ENCODE measurements at regions not wholly inside any gene's neighbourhood (a gene's known extent, or its start where the extent isn't known, plus 50 kb on each side); places are given as distances from the start of the nearest gene placed in this dataset.

DNA sequence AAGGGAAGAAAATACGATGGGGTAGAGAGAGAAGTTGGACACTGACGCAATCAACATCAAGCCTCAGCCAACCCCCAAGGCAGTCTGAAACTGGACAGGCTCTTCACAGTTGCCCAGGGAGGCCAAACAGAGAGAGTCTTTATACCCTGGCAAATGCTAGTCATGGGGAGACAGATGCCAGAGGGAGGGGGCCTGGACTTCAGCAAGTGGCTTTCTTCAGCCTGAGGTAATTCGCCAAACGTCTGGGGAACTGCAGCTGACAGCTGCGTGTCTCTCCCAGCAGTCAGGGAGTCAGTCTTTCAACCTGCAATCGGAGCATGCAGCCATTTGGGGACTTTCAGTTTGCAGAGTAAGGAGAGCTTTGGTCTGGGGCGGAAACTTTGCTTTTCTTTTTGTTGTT lies 521.6 kb downstream of the TRIML1 start:
- TF ChIP-seq, protein P1, sequence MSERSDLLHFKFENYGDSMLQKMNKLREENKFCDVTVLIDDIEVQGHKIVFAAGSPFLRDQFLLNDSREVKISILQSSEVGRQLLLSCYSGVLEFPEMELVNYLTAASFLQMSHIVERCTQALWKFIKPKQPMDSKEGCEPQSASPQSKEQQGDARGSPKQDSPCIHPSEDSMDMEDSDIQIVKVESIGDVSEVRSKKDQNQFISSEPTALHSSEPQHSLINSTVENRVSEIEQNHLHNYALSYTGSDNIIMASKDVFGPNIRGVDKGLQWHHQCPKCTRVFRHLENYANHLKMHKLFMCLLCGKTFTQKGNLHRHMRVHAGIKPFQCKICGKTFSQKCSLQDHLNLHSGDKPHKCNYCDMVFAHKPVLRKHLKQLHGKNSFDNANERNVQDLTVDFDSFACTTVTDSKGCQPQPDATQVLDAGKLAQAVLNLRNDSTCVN (tag by site-specific recombination; optimal IDR thresholded peaks at IDR 0.05), result no peak
- TF ChIP-seq, protein P2, sequence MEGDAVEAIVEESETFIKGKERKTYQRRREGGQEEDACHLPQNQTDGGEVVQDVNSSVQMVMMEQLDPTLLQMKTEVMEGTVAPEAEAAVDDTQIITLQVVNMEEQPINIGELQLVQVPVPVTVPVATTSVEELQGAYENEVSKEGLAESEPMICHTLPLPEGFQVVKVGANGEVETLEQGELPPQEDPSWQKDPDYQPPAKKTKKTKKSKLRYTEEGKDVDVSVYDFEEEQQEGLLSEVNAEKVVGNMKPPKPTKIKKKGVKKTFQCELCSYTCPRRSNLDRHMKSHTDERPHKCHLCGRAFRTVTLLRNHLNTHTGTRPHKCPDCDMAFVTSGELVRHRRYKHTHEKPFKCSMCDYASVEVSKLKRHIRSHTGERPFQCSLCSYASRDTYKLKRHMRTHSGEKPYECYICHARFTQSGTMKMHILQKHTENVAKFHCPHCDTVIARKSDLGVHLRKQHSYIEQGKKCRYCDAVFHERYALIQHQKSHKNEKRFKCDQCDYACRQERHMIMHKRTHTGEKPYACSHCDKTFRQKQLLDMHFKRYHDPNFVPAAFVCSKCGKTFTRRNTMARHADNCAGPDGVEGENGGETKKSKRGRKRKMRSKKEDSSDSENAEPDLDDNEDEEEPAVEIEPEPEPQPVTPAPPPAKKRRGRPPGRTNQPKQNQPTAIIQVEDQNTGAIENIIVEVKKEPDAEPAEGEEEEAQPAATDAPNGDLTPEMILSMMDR (tag by site-specific recombination; IDR thresholded peaks at IDR 0.05), result no peak
- TF ChIP-seq ZNF777 (tag by site-specific recombination; IDR thresholded peaks at IDR 0.05; ENCODE audit: borderline replicate concordance) (no peak), ZNF660 (tag by site-specific recombination; IDR thresholded peaks at IDR 0.05) (no peak), ZNF626 (tag by site-specific recombination; IDR thresholded peaks at IDR 0.05) (no peak), ZNF350 (tag by site-specific recombination; IDR thresholded peaks at IDR 0.05) (no peak), ZNF707 (tag by site-specific recombination; IDR thresholded peaks at IDR 0.05) (no peak), ZNF510 (tag by site-specific recombination; IDR thresholded peaks at IDR 0.05; ENCODE audit: insufficient replicate concordance) (no peak)
- TF ChIP-seq, protein P3, sequence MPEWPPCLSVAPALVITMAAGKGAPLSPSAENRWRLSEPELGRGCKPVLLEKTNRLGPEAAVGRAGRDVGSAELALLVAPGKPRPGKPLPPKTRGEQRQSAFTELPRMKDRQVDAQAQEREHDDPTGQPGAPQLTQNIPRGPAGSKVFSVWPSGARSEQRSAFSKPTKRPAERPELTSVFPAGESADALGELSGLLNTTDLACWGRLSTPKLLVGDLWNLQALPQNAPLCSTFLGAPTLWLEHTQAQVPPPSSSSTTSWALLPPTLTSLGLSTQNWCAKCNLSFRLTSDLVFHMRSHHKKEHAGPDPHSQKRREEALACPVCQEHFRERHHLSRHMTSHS (tag by site-specific recombination; IDR thresholded peaks at IDR 0.05), result no peak
